ENCODE measurements at regions not wholly inside any gene's neighbourhood (a gene's known extent, or its start where the extent isn't known, plus 50 kb on each side); places are given as distances from the start of the nearest gene placed in this dataset.

- no peak for DNase-seq
- H3K27ac Mint-ChIP-seq (ENCODE audit: unreplicated experiment), result no peak overlapping the region
- TF ChIP-seq CTCF (IDR thresholded peaks at IDR 0.05; ENCODE audit: unreplicated experiment), result no peak
Observed at GRCh38 chr1:201748335-201748734, 80.6 kb upstream of the IPO9 start.

GRCh38 chr1:201749059-201749690 is 79.8 kb upstream of the IPO9 start:
- H3K36me3 Mint-ChIP-seq (ENCODE audit: insufficient read depth, unreplicated experiment), result no peaks in the 10 kb centered on the region
- H3K4me3 Mint-ChIP-seq (ENCODE audit: low read depth, unreplicated experiment), result no peak overlapping the region
- TF ChIP-seq CTCF (IDR thresholded peaks at IDR 0.05; ENCODE audit: unreplicated experiment), result no peak
- intact Hi-C loops (cut with micrococcal nuclease; ENCODE audit: unreplicated experiment), result no loop called here
- BruUV-seq (replicated peaks), result no TSS peak
- peaks cover 19% of the 10 kb centered on the region for H3K4me1 Mint-ChIP-seq (ENCODE audit: low read depth, unreplicated experiment)
- CTCF ChIA-PET, result no interaction called here
- DNase-seq, result no peak
- H3K27ac Mint-ChIP-seq (ENCODE audit: unreplicated experiment), result no peak overlapping the region
- no peaks in the 10 kb centered on the region for H3K27me3 Mint-ChIP-seq (ENCODE audit: unreplicated experiment)
- no peaks in the 10 kb centered on the region for H3K9me3 Mint-ChIP-seq (ENCODE audit: low read depth, unreplicated experiment)

More at GRCh38 chr1:201748335-201748734, 80.6 kb upstream of the IPO9 start:
- no peaks in the 10 kb centered on the region for H3K36me3 Mint-ChIP-seq (ENCODE audit: insufficient read depth, unreplicated experiment)
- BruUV-seq (replicated peaks), result no TSS peak
- H3K4me1 Mint-ChIP-seq (ENCODE audit: low read depth, unreplicated experiment), result peaks cover 19% of the 10 kb centered on the region
- CTCF ChIA-PET, result no interaction called here
- no peaks in the 10 kb centered on the region for H3K9me3 Mint-ChIP-seq (ENCODE audit: low read depth, unreplicated experiment)
- H3K27me3 Mint-ChIP-seq (ENCODE audit: unreplicated experiment), result no peaks in the 10 kb centered on the region
- H3K4me3 Mint-ChIP-seq (ENCODE audit: low read depth, unreplicated experiment), result no peak overlapping the region
- intact Hi-C loops (cut with micrococcal nuclease; ENCODE audit: unreplicated experiment), result no loop called here

GRCh38 chr1:201750120-201750519 is 78.8 kb upstream of the IPO9 start:
- Mint-ChIP-seq H3K27me3 (ENCODE audit: unreplicated experiment) (no peaks in the 10 kb centered on the region), H3K36me3 (ENCODE audit: insufficient read depth, unreplicated experiment) (no peaks in the 10 kb centered on the region), H3K4me1 (ENCODE audit: low read depth, unreplicated experiment) (peaks cover 15% of the 10 kb centered on the region), H3K27ac (ENCODE audit: unreplicated experiment) (no peak overlapping the region), H3K4me3 (ENCODE audit: low read depth, unreplicated experiment) (no peak overlapping the region), H3K9me3 (ENCODE audit: low read depth, unreplicated experiment) (no peaks in the 10 kb centered on the region)
- no peak for DNase-seq
- intact Hi-C loops (cut with micrococcal nuclease; ENCODE audit: unreplicated experiment), result no loop called here
- CTCF ChIA-PET, result no interaction called here
- BruUV-seq (replicated peaks), result no TSS peak
- no peak for TF ChIP-seq CTCF (IDR thresholded peaks at IDR 0.05; ENCODE audit: unreplicated experiment)

GRCh38 chr1:201750934-201751333 is 78.0 kb upstream of the IPO9 start:
- Mint-ChIP-seq H3K27ac (ENCODE audit: unreplicated experiment) (no peak overlapping the region), H3K4me3 (ENCODE audit: low read depth, unreplicated experiment) (no peak overlapping the region), H3K27me3 (ENCODE audit: unreplicated experiment) (no peaks in the 10 kb centered on the region), H3K4me1 (ENCODE audit: low read depth, unreplicated experiment) (peaks cover 11% of the 10 kb centered on the region), H3K9me3 (ENCODE audit: low read depth, unreplicated experiment) (no peaks in the 10 kb centered on the region), H3K36me3 (ENCODE audit: insufficient read depth, unreplicated experiment) (no peaks in the 10 kb centered on the region)
- TF ChIP-seq CTCF (IDR thresholded peaks at IDR 0.05; ENCODE audit: unreplicated experiment), result no peak
- BruUV-seq (replicated peaks), result no TSS peak
- CTCF ChIA-PET, result no interaction called here
- DNase-seq, result no peak
- intact Hi-C loops (cut with micrococcal nuclease; ENCODE audit: unreplicated experiment), result no loop called here
